B cell (primary cell): ENCODE measurements at regions not wholly inside any gene's neighbourhood (a gene's known extent, or its start where the extent isn't known, plus 50 kb on each side); places are given as distances from the start of the nearest gene placed in this dataset.

Source experiments
- ATAC-seq: fragments of 200-7000 bp; cut with Tn5 transposase; one replicate; pipeline ENCODE4 v1.10.0; 2021; ENCODE audit warnings: low read depth, mild to moderate bottlenecking, moderate number of reproducible peaks, moderate library complexity
- CTCF ChIA-PET: fragments of 350-600 bp; sonication (Branson Sonifier 250); formaldehyde crosslinking; loops from one replicate; lab custom pipeline; 2021; ENCODE audit warnings: antibody characterized with exemption, inconsistent platforms; lab: Charles Lee
- POLR2A ChIA-PET: fragments of 350-600 bp; sonication (Branson Sonifier 250); formaldehyde crosslinking; loops from one replicate; lab custom pipeline; 2021; ENCODE audit warnings: antibody characterized with exemption; lab: Charles Lee
- DNase-seq: peaks from one replicate; pipeline ENCODE4 v3.0.0; 2013
- H2AFZ ChIP-seq: 2 replicates; pipeline ENCODE4 v1.6.1; 2012; ENCODE audit warnings: mild to moderate bottlenecking, low read depth, low read length; ENCODE audit not compliant: insufficient read depth, poor library complexity, severe bottlenecking
- H3K27ac ChIP-seq, 2 donors: 1 replicate in 1 of 2; 2 replicates in 1 of 2; pipeline ENCODE4 v1.5.1; 2012 to 2013; ENCODE audit warnings: low read length in 2 of 2, mild to moderate bottlenecking in 2 of 2, moderate library complexity in 1 of 2
- H3K27me3 ChIP-seq, 4 experiments: fragments of 200-600 bp in 1 of 4; sonication (generic) in 1 of 4; replicated peaks in 1 of 4; 1 replicate in 2 of 4; 2 replicates in 2 of 4; pipeline versions ENCODE4 v1.6.1 to v1.7.0; 2013 to 2016; ENCODE audit warnings: low read length in 3 of 4, mild to moderate bottlenecking in 2 of 4, mixed read lengths in 1 of 4, moderate library complexity in 1 of 4; ENCODE audit not compliant: insufficient read depth in 4 of 4, control insufficient read depth in 3 of 4; ENCODE audit errors: control extremely low read depth in 1 of 4
- H3K36me3 ChIP-seq, 2 experiments: replicated peaks in 1 of 2; 1 replicate in 1 of 2; 2 replicates in 1 of 2; pipeline versions ENCODE4 v1.6.1 to v1.7.1; 2013; ENCODE audit warnings: low read length in 1 of 2; ENCODE audit not compliant: insufficient read depth in 2 of 2, control insufficient read depth in 1 of 2; ENCODE audit errors: control extremely low read depth in 1 of 2, extremely low read depth in 1 of 2
- H3K4me1 ChIP-seq, 2 donors: fragments of 200-600 bp in 1 of 2; sonication (generic) in 1 of 2; 1 replicate in 1 of 2; 2 replicates in 1 of 2; pipeline versions ENCODE4 v1.5.1 to v1.6.1; 2013 to 2017; ENCODE audit warnings: low read length in 2 of 2; ENCODE audit not compliant: control insufficient read depth in 2 of 2, insufficient read depth in 2 of 2
- H3K4me2 ChIP-seq: replicated peaks from 2 replicates; pipeline ENCODE3; 2012; ENCODE audit warnings: mild to moderate bottlenecking, low read depth, low read length; ENCODE audit not compliant: poor library complexity, severe bottlenecking
- H3K4me3 ChIP-seq, 5 experiments: fragments of 200-600 bp in 1 of 5; sonication (generic) in 1 of 5; 1 replicate in 3 of 5; 2 replicates in 2 of 5; pipeline versions ENCODE4 v1.5.1 to v1.7.0; 2011 to 2016; ENCODE audit warnings: low read length in 4 of 5, mild to moderate bottlenecking in 4 of 5, low read depth in 2 of 5, control low read depth in 1 of 5, moderate library complexity in 1 of 5; ENCODE audit not compliant: insufficient read depth in 1 of 5; ENCODE audit errors: control extremely low read depth in 1 of 5, extremely low read depth in 1 of 5
- H3K79me2 ChIP-seq: fragments of 200-600 bp; sonication (generic); one replicate; pipeline ENCODE4 v1.6.0; 2016; ENCODE audit warnings: low read length; ENCODE audit not compliant: control insufficient read depth, insufficient read depth
- H3K9ac ChIP-seq: fragments of 200-600 bp; sonication (generic); 2 replicates; pipeline ENCODE4 v1.6.1; 2017; ENCODE audit warnings: mild to moderate bottlenecking, low read length, moderate library complexity
- H3K9me3 ChIP-seq, 3 donors: one replicate each; pipeline versions ENCODE4 v1.6.1 to v1.7.1; 2013; ENCODE audit warnings: low read length in 2 of 3; ENCODE audit not compliant: control insufficient read depth in 2 of 3, insufficient read depth in 1 of 3; ENCODE audit errors: control extremely low read depth in 1 of 3
- H4K20me1 ChIP-seq: 2 replicates; pipeline ENCODE4 v1.6.0; 2012; ENCODE audit warnings: mild to moderate bottlenecking, low read length; ENCODE audit not compliant: insufficient read depth, control insufficient read depth, poor library complexity, severe bottlenecking
- H3K27ac Mint-ChIP-seq: one replicate; pipeline ENCODE4 v1.8.0; 2021; ENCODE audit warnings: mixed read lengths
- H3K27me3 Mint-ChIP-seq: one replicate; pipeline ENCODE4 v1.8.0; 2021; ENCODE audit warnings: mixed read lengths
- H3K4me1 Mint-ChIP-seq: one replicate; pipeline ENCODE4 v1.8.0; 2021; ENCODE audit warnings: mixed read lengths
- H3K4me3 Mint-ChIP-seq: one replicate; pipeline ENCODE4 v1.8.0; 2021; ENCODE audit warnings: mixed read lengths
- H3K9me3 Mint-ChIP-seq: one replicate; pipeline ENCODE4 v1.8.0; 2022; ENCODE audit warnings: mixed read lengths; ENCODE audit not compliant: insufficient read depth
- CTCF ChIP-seq: fragments of 200-600 bp; IDR thresholded peaks from one replicate; pipeline ENCODE4 v1.8.0; 2022; ENCODE audit warnings: antibody characterized with exemption, mild to moderate bottlenecking
- EZH2 ChIP-seq: IDR thresholded peaks from 2 replicates; pipeline ENCODE4 v1.6.1; 2012; ENCODE audit warnings: borderline replicate concordance, low read depth, mild to moderate bottlenecking, moderate library complexity, low read length; ENCODE audit not compliant: insufficient read depth, poor library complexity, severe bottlenecking
- WGBS: methylation state at CpG from one replicate; pipeline ENCODE4 v1.1.5; 2013; ENCODE audit warnings: missing lambda C conversion rate; ENCODE audit not compliant: insufficient coverage; 5-methylcytosine and 5-hydroxymethylcytosine counted together
- intact Hi-C: fragments of 100-400 bp; cut with micrococcal nuclease; formaldehyde crosslinking; loops from one replicate; pipeline ENCODE4 v1.10.0; 2022

DNA sequence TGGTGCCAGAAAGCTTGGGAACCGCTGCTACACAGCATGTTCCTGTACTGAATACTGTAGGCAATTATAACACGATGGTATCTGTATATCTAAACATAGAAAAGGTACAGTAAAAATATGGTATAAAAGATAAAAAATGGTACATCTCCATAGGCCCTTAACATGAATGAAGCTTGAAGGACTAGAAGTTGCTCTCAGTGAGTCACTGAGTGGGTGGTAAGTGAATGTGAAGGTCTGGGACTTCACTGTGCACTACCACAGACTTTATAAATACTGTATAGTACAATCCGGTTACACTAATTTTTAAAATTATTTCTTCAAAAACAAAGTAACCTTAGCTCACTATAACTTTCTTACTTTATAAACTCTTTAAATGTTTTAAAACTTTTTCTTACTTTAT, 819.9 kb upstream of the GRAMD2B start:
- Mint-ChIP-seq H3K27me3 (no peaks in the 10 kb centered on the region), H3K9me3 (no peaks in the 10 kb centered on the region), H3K4me1 (no peaks in the 10 kb centered on the region), H3K27ac (no peak overlapping the region), H3K4me3 (no peak overlapping the region)
- Histone ChIP-seq H3K4me2 (no peak overlapping the region), H3K4me1 (no peaks in the 10 kb centered on the region), H3K27me3 (no peaks in the 10 kb centered on the region), H3K9me3 (no peaks in the 10 kb centered on the region), H3K9ac (no peak overlapping the region), H2AFZ (no peak overlapping the region), H3K4me3 (no peak overlapping the region), H4K20me1 (no peaks in the 10 kb centered on the region), H3K27ac (no peak overlapping the region), H3K79me2 (no peaks in the 10 kb centered on the region), H3K36me3 (no peaks in the 10 kb centered on the region)
- no peak for ATAC-seq
- intact Hi-C loops: no loop called here
- ChIA-PET CTCF (no interaction called here), POLR2A (no interaction called here)
- no peak for DNase-seq
- WGBS: no CpG with 5 or more reads among the region's 3 CpGs
- TF ChIP-seq EZH2: no peak
- TF ChIP-seq CTCF: no peak

GRCh38 chr5:125604104-125604503, 819.1 kb upstream of the GRAMD2B start:
- no peak for TF ChIP-seq EZH2
- no peak for TF ChIP-seq CTCF
- Histone ChIP-seq H3K27ac (no peak overlapping the region), H3K79me2 (no peaks in the 10 kb centered on the region), H2AFZ (no peak overlapping the region), H3K27me3 (no peaks in the 10 kb centered on the region), H3K9me3 (no peaks in the 10 kb centered on the region), H3K9ac (no peak overlapping the region), H3K4me2 (no peak overlapping the region), H3K4me1 (no peaks in the 10 kb centered on the region), H3K36me3 (no peaks in the 10 kb centered on the region), H3K4me3 (no peak overlapping the region), H4K20me1 (no peaks in the 10 kb centered on the region)
- Mint-ChIP-seq H3K9me3 (no peaks in the 10 kb centered on the region), H3K4me1 (no peaks in the 10 kb centered on the region), H3K4me3 (no peak overlapping the region), H3K27ac (no peak overlapping the region), H3K27me3 (no peaks in the 10 kb centered on the region)
- intact Hi-C loops: no loop called here
- CTCF ChIA-PET: no interaction called here
- ATAC-seq (no peak), DNase-seq (no peak)
- POLR2A ChIA-PET: no interaction called here
- WGBS: 100% methylated on average over 1 of the region's 3 CpGs
